ENCODE measurements at regions not wholly inside any gene's neighbourhood (a gene's known extent, or its start where the extent isn't known, plus 50 kb on each side); places are given as distances from the start of the nearest gene placed in this dataset.

DNA sequence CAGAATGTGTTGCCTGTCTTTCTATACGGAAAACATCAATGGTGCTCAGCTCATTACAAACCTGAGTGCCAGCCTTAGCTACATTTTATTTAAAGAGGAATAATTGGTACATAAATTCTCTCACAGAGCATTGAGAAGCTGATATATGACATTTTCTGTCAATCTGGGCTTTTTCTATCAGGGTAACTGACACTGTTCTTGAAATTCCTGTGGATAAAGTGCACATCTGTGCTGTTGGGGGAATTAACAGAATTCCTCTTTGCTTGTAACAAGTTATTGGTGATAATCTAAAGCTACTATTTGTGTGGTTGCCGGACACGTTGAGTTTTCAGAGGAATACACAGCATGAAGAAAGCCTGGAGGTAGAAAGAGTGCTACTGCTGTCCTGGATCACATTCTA is 668.6 kb downstream of the SORCS1 start:
- no peak overlapping the region for H3K4me2 ChIP-seq (ENCODE audit: low read depth, low read length)
- no peaks in the 10 kb centered on the region for H4K20me1 ChIP-seq (ENCODE audit: insufficient read depth, low read length)
- no peak for DNase-seq
- H3K79me2 ChIP-seq (ENCODE audit: low read length) = no peaks in the 10 kb centered on the region
- no peak overlapping the region for H3K9ac ChIP-seq (ENCODE audit: low read length)
- TF ChIP-seq, protein P1, sequence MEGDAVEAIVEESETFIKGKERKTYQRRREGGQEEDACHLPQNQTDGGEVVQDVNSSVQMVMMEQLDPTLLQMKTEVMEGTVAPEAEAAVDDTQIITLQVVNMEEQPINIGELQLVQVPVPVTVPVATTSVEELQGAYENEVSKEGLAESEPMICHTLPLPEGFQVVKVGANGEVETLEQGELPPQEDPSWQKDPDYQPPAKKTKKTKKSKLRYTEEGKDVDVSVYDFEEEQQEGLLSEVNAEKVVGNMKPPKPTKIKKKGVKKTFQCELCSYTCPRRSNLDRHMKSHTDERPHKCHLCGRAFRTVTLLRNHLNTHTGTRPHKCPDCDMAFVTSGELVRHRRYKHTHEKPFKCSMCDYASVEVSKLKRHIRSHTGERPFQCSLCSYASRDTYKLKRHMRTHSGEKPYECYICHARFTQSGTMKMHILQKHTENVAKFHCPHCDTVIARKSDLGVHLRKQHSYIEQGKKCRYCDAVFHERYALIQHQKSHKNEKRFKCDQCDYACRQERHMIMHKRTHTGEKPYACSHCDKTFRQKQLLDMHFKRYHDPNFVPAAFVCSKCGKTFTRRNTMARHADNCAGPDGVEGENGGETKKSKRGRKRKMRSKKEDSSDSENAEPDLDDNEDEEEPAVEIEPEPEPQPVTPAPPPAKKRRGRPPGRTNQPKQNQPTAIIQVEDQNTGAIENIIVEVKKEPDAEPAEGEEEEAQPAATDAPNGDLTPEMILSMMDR (IDR thresholded peaks at IDR 0.05; ENCODE audit: low read length) = no peak
- TF ChIP-seq EZH2 (optimal IDR thresholded peaks at IDR 0.05; ENCODE audit: low read depth, low read length) (no peak), EZH2phosphoT487 (IDR thresholded peaks at IDR 0.05; ENCODE audit: low read length) (no peak)
- H3K27ac ChIP-seq (ENCODE audit: low read length) = no peak overlapping the region
- no peaks in the 10 kb centered on the region for H3K9me2 ChIP-seq (replicated peaks; ENCODE audit: insufficient read depth, low read length)
- no peaks in the 10 kb centered on the region for H3K36me3 ChIP-seq (replicated peaks; ENCODE audit: insufficient read depth, low read length)
- H3F3A ChIP-seq (ENCODE audit: insufficient read depth, low read length) = no peaks in the 10 kb centered on the region
- no peak overlapping the region for H2AFZ ChIP-seq (ENCODE audit: low read length)
- no peak overlapping the region for H3K4me3 ChIP-seq (ENCODE audit: low read length)
- H3K9me3 ChIP-seq (replicated peaks; ENCODE audit: insufficient read depth, low read length) = no peaks in the 10 kb centered on the region; the same call in 1 of the 2 replicates
- H3K27me3 ChIP-seq (replicated peaks; ENCODE audit: insufficient read depth, low read length) = no peaks in the 10 kb centered on the region
- no peaks in the 10 kb centered on the region for H3K4me1 ChIP-seq (ENCODE audit: low read length)

DNA sequence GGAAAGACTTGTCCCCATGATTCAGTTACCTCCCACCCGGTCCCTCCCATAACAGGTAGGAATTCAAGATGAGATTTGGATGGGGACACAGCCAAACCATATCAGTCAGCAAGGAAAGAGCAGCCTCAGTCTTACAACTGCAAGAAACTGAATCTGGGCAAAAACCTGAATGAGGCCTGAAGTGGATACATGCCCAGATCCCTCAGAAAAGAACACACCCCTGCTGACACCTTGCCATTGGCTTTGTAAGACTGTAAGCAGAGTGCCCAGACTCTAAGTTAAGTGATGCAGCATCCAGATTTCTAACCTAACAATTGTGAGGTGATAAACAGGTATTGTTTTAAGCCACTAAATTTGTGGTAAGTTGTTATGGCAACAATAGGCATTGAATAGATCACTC is 670.8 kb downstream of the SORCS1 start:
- H3K27ac ChIP-seq (ENCODE audit: low read length) = no peak overlapping the region
- H3K4me1 ChIP-seq (ENCODE audit: low read length) = no peaks in the 10 kb centered on the region
- DNase-seq = no peak
- H3K4me3 ChIP-seq (ENCODE audit: low read length) = no peak overlapping the region
- H4K20me1 ChIP-seq (ENCODE audit: insufficient read depth, low read length) = no peaks in the 10 kb centered on the region
- no peaks in the 10 kb centered on the region for H3K9me3 ChIP-seq (replicated peaks; ENCODE audit: insufficient read depth, low read length)
- no peaks in the 10 kb centered on the region for H3K36me3 ChIP-seq (replicated peaks; ENCODE audit: insufficient read depth, low read length)
- no peaks in the 10 kb centered on the region for H3K79me2 ChIP-seq (ENCODE audit: low read length)
- H3K9ac ChIP-seq (ENCODE audit: low read length) = no peak overlapping the region
- no peaks in the 10 kb centered on the region for H3K27me3 ChIP-seq (replicated peaks; ENCODE audit: insufficient read depth, low read length)
- no peaks in the 10 kb centered on the region for H3K9me2 ChIP-seq (replicated peaks; ENCODE audit: insufficient read depth, low read length)
- no peak overlapping the region for H2AFZ ChIP-seq (ENCODE audit: low read length)
- H3F3A ChIP-seq (ENCODE audit: insufficient read depth, low read length) = no peaks in the 10 kb centered on the region
- no peak overlapping the region for H3K4me2 ChIP-seq (ENCODE audit: low read depth, low read length)
- TF ChIP-seq EZH2 (optimal IDR thresholded peaks at IDR 0.05; ENCODE audit: low read depth, low read length) (no peak), EZH2phosphoT487 (IDR thresholded peaks at IDR 0.05; ENCODE audit: low read length) (no peak)
- TF ChIP-seq, protein P1 (IDR thresholded peaks at IDR 0.05; ENCODE audit: low read length) = no peak

DNA sequence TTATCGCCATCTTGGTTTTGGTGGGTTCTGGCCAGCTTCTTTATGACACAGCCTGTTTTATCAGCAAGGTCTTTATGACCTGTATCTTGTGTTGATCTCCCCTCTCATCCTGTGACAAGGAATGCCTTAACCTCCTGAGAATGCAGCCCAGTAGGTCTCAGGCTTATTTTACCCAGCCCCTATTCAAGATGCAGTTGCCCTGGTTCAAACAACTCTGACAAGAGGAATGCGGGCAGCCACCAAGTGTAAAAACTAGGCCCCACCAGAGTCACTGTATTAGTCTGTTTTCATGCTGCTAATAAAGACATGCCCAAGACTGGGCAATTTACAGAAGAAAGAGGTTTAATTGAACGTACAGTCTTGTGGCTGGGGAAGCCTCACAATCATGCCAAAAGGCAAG is 671.3 kb downstream of the SORCS1 start:
- H3K27ac ChIP-seq (ENCODE audit: low read length) = no peak overlapping the region
- no peaks in the 10 kb centered on the region for H3K36me3 ChIP-seq (replicated peaks; ENCODE audit: insufficient read depth, low read length)
- H3K4me2 ChIP-seq (ENCODE audit: low read depth, low read length) = no peak overlapping the region
- H3K27me3 ChIP-seq (replicated peaks; ENCODE audit: insufficient read depth, low read length) = no peaks in the 10 kb centered on the region
- H3K4me3 ChIP-seq (ENCODE audit: low read length) = no peak overlapping the region
- H3K9ac ChIP-seq (ENCODE audit: low read length) = no peak overlapping the region
- H3F3A ChIP-seq (ENCODE audit: insufficient read depth, low read length) = no peaks in the 10 kb centered on the region
- no peaks in the 10 kb centered on the region for H3K9me2 ChIP-seq (replicated peaks; ENCODE audit: insufficient read depth, low read length)
- H3K9me3 ChIP-seq (replicated peaks; ENCODE audit: insufficient read depth, low read length) = no peaks in the 10 kb centered on the region
- TF ChIP-seq EZH2 (optimal IDR thresholded peaks at IDR 0.05; ENCODE audit: low read depth, low read length) = no peak
- TF ChIP-seq, protein P1 (IDR thresholded peaks at IDR 0.05; ENCODE audit: low read length) = no peak
- no peak for TF ChIP-seq EZH2phosphoT487 (IDR thresholded peaks at IDR 0.05; ENCODE audit: low read length)
- no peak overlapping the region for H2AFZ ChIP-seq (ENCODE audit: low read length)
- no peaks in the 10 kb centered on the region for H4K20me1 ChIP-seq (ENCODE audit: insufficient read depth, low read length)
- H3K4me1 ChIP-seq (ENCODE audit: low read length) = no peaks in the 10 kb centered on the region
- no peak for DNase-seq
- H3K79me2 ChIP-seq (ENCODE audit: low read length) = no peaks in the 10 kb centered on the region

Measured in MM.1S (cell line).